AG20443 (cell line): ENCODE measurements at regions not wholly inside any gene's neighbourhood (a gene's known extent, or its start where the extent isn't known, plus 50 kb on each side); places are given as distances from the start of the nearest gene placed in this dataset.
A peak's percentile ranks its signal among the peaks of the same experiment; 100 is the strongest.
"Not testable (repeated sequence)": the region's sequence is repeated elsewhere in the genome, so short reads cannot be mapped to it uniquely, and the experiment has no call there.

ENCODE experiments used
- DNase-seq: peaks from one replicate; pipeline ENCODE4 v3.0.0; 2012; ENCODE audit warnings: low spot score, mixed read lengths

DNA sequence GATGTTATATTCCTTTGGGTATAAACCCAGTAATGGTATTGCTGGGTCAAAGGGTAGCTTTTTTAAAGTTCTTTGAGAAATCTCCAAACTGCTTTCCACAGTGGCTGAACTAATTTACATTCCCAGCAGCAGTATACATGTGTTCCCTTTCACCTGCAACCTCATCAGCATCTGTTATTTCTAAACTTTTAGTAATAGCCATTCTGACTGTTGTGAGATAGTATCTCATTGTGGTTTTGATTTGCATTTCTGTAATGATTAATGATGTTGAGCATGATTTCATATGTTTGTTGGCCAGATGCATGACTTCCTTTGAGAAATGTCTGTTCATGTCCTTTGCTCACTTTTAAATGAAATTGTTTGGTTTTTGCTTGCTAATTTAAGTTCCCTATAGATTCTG lies 553.1 kb downstream of the SLCO4C1 start:
- DNase-seq: not testable (repeated sequence)

DNA sequence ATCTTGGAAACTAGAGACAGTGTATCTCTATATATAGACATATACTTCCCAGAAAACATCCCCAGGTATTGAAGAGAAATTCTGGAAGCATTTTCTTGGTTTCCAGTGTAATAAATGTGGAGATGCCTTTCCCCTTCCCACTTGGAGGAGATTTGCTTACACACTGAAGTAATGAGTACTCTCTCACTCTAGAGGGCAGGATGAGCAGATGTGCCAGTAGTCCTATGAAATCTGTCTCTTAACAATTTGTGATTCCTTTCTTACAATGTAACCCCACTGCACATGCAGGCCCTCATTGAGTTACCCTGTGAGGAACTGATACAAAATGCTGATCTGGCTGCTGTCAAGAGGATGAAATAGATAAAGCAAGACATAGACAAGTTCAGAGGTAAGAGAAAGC lies 567.2 kb downstream of the SLCO4C1 start:
- no peak for DNase-seq

DNA sequence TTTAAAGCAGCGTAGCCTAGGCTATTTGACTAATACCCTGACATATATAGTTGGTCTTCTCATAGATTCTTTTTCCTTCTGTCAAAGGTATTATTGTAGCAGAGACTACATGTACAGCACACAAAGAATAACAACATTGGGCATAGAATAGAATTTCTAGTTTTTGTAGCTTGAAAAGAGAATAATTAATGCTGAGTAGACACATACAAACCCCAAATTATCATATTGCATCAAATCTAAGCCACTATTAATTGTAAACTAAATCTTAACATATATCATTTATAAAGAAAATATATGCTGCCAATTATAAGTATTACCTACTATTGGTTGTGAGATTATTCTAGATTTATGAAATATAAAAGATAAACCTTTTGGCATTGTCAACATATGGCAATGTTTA lies 574.5 kb downstream of the SLCO4C1 start:
- DNase-seq: no peak

DNA sequence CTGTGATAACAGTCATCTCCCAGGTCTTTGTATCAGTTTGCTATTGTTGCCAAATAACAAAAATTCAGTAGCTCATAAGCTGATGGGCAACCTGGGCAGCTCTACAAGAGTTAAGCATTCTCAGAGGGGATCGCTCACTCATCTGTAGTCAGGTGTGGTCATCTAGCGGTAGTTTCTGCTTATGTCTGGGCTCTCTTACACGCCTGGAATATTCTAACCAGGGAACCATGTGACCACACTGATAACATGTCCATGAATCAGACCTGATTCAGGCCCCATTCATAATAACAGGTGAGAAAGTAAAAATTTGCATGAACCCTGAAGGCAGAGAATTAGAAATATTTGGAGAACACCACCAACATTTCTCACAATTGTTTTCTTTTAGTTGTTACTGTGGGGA lies 576.1 kb downstream of the SLCO4C1 start:
- DNase-seq: no peak

DNA sequence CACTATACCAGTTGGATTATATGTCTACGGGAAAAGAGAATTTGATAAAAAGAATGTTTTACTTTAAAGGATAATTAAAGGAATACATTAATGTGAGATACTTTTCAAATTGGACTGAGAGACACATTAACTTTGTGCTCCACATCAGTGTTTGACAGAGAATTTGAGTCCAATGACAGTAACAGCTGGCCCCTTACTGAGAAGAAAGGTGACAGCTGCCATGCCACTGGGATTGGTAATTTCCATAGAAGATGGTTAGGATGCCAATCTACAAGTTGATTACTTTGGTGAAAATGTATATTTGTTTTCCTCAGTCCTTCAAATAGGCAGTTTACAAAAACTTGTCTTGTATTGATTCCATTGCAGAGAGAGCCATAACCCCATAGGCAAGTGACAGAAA lies 578.4 kb downstream of the SLCO4C1 start:
- no peak for DNase-seq

DNA sequence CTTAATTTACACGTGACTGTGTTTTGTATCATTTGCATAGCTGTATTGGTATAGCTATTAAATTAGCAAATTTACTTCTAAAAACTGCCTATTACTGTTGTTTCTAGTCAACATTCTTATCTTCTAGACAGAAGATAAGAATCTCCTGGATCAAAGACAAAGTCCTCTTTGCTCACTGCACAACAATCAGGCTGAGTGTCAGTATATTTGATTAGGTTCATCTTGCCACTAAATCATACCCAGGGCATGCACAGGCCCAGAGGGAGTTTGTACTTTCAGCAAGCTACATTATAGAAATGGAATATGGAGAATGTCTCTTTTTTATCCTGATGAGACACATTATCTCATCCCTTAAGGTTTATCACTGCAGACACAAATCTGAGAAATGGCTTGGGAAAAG lies 579.1 kb downstream of the SLCO4C1 start:
- DNase-seq: no peak

DNA sequence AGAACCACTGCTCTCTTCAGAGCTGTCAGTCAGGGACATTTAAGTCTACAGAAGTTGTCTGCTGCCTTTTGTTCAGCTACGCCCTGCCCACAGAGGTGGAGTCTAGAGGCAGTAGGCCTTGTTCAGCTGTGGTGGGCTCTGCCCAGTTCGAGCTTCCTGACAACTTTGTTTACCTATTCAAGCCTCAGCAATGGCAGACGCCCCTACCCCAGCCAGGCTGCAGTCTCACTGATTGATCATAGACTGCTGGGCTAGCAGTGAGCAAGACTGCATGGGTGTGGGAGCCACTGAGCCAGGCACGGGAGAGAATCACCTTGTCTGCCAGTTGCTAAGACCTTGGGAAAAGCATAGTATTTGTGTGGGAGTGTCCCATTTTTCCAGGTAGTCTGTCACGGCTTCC lies 580.3 kb downstream of the SLCO4C1 start:
- not testable (repeated sequence) for DNase-seq

DNA sequence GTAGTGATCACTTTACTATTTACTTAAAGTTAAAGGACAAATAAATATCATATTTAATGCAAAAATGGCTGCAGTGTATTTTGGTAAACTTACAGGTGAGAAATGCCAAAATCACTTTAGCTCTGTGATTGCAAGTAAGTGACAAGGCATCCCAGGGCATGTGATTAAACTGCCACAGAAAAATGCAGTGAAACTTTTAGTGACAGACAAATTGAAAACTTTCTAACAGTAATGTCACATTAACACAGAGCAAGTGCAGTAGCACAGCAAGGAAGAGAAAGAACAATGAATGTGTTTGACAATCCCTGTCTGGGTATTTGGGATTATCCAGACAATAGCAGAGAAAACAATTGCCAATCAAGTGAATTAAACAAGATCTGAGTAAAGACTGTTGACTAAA lies 606.8 kb downstream of the SLCO4C1 start:
- DNase-seq: no peak

DNA sequence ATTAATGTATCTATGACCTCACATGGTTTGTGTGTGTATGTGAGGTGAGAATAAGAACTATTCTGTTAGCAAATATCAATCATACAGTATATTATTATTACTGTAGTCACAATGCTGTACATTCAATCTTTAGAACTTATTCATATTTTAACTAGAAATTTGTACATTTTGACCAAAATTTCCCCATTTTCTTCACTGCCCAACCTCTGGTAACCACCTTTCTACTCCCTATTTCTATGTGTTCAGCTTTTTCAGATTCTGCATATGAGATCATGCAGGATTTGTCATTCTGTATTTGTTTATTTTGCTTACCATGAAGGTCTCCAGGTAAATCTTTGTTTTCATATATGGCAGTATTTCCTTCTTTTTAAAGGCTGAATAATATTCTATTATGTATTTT lies 607.9 kb downstream of the SLCO4C1 start:
- DNase-seq: no peak

DNA sequence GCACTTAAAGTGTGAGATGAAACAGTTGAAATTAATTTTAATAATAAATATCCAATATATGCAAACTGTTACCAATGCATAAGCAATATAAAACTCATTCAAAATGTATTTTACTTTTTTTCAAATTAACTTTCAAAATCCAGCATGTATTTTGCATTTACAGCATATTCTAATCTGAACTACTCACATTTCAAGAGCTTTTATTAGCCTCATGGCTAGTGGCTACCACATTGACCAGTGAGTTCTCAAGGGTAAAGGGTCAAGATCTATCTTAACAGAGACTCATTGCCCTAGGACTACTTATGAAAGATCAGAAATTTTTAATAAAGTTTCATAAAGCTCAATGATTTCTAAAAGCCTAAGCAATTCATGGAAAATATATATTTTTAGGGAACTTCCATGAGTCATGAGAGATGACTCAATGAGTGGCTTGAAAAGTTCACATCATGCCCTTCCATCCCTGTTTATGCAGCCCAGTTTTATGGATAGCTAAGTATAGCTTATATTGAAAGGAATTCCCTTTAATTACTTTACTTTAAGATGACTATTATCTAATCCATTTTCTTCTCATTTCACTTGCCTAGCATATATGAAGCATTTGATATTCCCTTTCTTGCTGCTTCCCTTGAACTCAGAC lies 608.6 kb downstream of the SLCO4C1 start:
- no peak for DNase-seq

DNA sequence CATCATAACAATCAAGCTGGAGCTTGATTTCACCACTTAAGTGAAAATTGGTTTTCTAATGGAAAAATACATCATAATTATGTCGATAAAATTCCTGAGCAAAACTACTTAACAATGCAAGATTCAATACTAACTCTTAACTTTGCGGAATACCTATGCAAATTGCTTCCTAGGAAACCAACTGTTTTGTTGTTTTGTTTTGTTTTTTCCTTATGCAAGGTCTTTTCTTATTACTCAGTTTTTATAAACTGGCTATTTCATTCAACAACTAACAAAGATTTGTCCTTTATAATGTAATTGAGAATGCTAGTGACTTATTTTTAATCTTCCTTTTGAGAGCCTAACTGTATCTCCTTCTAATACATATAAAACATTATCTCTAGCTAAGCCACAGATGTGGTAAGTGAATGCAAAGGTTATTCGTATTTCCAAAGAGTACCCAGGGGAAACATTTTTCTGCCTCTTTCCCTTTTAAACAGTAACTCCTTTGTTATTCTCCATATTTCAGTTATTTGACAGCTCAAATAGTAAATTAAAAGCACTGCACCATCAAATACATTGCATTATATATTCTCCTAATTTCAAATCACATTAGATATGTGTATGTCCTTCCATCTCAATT lies 609.4 kb downstream of the SLCO4C1 start:
- DNase-seq: no peak

DNA sequence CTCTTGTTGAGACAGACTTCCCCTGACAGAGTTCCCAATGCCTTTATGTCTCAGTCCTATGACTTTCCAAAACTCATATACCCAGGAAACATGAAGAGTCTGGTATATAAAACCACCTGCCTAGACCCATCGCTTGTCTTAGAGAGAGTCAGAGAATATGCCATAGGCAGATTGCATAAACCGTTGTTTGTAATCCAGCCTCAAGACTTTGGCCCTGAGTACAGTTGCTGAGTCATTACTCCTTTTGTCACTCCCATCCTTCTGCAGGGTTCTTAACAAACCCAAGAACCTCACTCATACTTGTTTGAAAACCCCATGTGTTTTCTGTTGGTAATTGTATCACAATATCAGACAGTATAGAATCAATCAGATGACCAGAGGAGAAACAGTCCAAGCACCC lies 616.3 kb downstream of the SLCO4C1 start:
- DNase-seq: peak; percentile 12

DNA sequence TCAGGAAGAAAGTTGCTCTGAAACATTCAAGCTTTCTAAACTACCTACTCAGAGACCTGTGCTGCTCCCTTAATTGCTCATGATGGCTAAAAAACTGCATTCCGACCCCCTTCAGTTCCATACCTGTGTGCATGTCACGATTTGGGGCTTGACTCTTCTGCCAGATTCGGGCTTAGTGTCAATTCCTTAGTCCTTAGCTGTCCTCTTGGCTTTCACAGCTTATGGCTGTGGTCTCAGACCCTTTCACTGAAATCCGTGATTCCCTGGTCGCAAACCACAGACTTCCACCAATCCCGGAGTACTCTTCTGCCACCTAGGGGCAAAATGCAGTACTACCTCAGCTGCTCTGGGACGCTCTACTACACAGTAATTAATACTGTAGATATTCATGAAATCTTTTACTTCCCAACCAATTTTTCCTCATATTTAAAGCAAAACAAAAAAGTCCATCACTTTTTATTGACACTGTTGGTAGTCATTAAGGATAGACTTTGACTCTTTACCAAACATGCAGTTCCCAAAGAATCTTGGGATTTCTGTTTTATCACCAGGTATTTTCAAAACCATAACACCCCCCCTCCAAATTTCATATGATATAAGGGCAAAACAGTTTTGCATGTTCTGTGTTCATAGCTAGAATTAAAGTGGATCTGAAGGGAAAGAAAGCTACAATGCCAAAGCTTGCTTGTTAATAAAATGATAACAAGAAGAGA lies 617.4 kb downstream of the SLCO4C1 start:
- DNase-seq: peak; percentile 72

DNA sequence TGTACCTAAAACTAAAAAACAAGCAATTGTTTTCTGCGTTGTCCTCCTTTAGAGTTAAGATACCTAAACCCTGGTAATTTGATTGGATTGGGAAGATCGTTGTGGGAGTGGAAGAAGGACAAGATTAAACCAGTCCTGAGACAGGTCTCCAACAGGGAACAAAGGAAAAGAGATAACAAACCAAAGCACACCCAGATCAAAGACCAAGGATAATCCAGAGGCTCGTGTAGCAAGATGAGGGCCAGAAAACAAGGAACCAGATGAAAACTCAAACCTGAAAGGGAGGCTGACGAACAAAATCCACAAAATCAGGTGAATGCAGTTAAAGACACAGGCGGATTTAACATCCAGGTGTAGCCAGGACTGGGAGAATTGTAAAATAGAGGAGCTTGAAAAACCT lies 618.1 kb downstream of the SLCO4C1 start:
- DNase-seq: no peak

DNA sequence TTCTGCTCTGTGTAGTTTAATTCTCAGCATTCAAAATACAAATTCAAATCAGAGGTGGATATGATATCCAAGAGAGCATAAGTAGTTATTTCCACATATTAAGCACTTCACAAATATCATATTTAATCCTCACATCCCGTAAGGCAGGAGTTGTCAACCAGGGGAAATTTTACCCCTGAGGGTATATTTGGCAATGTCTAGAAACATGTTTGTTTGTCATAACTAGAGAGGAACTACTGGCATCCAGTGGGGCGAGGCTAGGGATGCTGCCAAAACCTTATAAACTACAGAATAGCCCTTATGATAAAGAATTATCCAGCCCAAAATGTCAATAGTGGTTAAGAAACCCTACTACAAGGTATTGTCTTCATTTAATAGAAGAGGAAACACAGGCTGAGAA lies 619.4 kb downstream of the SLCO4C1 start:
- no peak for DNase-seq

DNA sequence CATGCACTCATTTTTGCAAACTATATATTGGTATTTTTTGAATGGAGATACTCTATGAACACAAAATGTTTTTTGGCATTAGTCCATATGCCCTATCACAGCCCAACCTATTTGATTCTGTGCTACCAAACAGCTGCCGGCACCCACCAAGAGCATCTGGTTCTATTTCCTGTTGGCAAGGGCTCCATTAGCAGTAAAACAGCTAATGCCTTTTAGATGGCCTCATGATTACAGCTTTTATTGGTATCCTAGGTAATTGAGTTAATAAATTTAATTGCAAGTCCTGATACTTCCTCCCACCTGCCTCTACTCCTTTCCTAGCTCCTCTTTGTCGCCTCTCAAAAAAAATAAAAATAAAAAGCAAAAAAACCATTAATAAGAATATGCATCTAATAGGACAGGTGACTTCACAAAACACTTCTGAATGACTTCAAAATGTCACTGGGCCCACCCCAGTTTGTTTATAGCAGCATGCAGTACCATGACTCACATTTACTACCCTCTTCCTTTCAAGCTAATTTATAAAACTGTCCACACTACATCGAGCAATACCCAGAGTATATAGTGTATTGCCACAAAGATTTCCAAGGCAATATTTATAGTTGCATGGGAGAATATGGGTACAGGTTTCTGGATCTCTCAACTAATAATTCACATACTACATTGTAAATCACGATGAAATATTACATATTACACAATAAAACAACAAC lies 620.4 kb downstream of the SLCO4C1 start:
- no peak for DNase-seq

DNA sequence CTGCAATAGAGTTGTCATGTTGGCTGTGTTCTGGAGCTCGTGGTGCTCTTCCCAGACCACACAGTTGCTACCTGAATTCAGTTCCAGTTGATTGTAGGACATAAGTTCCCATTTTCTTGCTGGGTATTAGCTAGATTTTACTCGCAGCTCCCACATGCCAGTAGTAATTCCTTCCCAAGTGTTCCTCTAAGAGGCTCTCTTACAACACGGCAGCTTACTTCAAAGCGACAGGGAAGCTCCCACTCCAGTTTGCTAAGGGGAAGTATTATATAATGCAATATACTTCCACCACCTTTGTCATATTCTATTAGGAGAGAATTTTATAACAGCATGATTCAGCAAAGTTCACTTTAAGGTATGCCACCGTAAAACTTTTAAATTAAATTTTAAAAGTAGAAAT lies 623.0 kb downstream of the SLCO4C1 start:
- no peak for DNase-seq

DNA sequence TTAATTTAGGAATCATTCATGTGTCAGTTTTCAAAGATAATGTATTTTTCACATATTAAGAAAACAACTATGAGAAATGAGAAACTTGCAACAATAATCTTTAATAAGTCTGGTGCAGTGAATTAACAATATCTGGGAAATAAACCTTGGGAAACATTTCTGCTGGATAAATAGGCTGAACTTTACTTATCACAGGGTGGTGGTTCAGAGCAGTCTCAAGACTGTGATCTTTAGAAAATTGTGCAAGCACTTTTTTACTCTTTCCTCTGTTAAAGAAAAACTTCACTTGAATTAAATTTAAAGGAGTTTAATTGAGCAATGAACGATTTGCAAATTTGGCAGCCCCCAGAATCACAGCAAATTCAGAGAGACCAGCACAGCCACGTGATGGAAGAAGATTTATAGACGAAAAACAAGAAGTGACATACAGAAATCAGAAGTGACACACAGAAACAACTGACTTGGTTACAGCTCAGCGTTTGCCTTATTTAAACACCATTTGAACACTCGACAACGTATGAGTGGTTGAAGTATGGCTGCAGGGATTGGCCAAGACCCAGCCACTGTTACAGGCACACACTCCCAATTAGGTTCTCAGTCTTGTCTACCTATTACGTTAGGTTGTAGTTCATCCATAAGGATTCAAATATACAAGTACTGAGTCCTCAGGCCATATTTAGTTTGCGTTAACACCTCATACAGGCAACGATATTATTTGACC lies 631.9 kb downstream of the SLCO4C1 start:
- no peak for DNase-seq

DNA sequence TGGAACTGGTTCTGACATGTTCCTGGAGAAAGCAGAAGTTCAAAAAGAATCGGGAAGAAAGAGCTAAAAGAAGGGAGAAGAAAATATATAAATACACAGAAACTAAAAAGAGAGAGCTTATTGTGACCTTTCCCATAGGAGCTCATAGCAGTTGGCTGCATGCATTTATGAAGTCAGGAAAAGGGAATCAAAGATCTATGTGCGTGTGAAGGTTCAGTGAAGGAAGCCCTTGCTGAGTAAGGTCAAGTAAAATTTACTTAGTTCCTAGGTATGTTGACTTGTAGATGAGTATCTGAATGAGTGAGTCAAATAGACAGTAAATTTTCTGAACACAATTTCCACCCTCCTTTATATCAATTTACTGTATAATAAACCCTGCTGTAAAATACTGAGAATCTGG lies 632.5 kb downstream of the SLCO4C1 start:
- no peak for DNase-seq

DNA sequence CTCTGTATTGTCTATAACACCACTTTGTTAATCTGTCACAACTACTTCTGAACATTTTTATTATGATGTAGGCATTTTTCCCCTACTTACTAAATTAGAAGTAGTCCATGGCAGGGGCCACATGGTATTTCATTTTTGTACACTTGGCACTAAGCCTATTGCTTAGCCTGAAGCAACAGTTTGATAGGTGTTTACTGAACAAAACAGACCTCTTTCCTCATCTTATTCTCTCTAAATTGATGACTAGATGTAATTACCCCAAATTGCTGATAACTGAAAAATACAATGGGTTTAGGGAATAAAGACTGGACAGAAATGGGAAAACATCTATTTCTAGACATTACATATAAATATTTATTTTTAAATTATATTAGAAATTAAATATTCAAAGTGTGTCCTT lies 633.8 kb downstream of the SLCO4C1 start:
- no peak for DNase-seq

DNA sequence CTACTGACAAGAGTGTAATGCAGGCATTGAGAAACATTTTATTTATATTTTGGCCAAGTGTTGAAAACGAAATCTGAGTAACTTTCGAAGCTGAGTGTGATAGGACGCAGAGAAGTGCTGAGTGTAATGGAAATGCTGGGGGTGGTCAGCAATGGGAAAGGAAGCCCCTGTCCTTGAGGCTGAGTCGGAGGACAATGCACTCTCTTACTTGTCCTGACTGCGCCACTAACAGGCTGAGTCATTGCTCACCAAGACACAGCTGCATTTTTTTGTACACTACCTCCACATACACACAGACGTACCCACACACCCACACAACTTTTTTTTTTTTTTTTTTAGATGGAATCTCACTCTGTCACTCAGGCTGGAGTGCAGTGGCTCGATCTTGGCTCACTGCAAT lies 637.7 kb downstream of the SLCO4C1 start:
- DNase-seq: no peak

DNA sequence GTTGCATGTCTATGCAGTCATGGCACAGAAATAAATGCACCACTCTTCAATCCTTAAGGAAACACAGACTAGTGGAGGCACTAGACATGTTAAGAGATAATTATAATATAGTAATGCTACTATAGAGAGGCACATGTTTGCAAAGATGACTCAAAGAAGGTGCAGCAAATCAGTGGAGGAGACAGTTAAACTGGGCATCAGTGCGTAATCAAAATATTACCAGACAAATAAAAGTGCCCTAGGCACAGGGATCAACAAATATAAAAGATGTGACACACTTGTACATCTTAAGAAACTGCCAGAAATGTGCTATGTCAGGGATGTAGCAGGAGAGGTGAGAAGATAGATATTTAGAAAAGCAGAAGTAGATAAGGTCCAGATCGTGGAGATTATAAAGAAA lies 642.1 kb downstream of the SLCO4C1 start:
- DNase-seq: no peak
